Hippocampal formation (tissue), 2 donors: ENCODE measurements at regions not wholly inside any gene's neighbourhood (a gene's known extent, or its start where the extent isn't known, plus 50 kb on each side); places are given as distances from the start of the nearest gene placed in this dataset.

Experiments used
- DNase-seq, 2 donors: peaks; one replicate each; lab custom pipeline; 2025; lab: John Stamatoyannopoulos, UW

DNA sequence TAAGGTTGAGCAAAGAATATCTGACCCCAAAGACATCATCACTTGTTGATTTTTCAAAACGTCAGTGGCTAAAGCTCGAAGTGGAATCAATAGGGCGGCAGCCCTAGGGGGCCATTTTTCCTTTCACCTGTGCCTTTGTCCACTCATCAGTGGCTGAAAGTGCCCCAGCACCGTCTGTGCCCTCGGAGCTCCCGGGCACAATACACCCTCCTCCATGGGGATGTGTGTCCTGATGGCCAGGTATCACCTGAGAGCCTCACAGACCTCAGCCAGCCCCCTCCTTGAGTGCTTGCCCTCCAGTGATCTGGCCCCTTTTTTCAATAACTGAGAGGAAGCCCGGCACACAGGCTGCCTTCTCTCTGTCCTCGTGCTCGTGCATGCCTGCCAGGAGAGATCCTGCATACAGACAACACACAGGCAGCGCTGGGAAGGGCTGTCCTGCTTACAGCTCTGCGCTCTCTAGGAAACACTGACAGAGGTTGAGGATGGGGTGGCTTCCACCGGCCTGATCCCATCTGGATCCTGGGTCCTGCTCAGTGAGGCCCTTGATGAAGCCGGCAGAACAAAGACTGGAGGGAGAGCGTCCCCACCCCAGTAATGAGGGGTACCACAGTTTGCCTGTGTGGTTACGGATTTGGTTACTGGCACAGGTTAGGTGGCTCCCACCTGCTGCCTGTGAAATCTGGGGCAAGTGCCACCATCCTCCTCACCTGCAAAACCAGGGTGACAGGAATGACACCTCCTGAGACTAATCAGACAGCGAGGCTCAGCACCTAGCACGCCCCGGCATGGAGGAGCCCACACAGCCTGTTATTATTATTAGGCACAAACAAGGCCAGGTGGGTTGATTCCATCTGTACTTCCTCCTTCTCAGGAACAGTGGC lies 197.5 kb upstream of the RAB6C start:
- no peak for DNase-seq

- no peak for DNase-seq
These were observed 196.9 kb upstream of the RAB6C start for GRCh38 chr2:129782633-129782990.

DNA sequence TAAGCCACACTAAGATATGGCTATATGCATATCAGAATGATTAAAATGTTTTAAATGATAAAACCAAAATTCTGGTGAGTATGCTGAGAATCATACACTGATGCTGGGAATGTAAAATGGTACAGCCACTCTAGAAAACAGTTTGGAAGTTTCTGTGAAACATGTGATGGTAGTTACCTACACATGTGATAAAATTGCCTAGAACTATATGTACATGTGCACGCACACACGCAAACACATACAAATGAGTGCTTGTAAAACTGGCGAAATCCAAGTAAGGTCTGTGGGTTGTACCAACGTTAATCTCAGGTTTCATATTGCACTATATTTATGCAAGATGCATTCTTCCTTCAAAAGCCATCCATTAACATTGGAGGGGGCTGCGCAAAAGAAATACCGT lies 195.0 kb upstream of the RAB6C start:
- no peak for DNase-seq

DNA sequence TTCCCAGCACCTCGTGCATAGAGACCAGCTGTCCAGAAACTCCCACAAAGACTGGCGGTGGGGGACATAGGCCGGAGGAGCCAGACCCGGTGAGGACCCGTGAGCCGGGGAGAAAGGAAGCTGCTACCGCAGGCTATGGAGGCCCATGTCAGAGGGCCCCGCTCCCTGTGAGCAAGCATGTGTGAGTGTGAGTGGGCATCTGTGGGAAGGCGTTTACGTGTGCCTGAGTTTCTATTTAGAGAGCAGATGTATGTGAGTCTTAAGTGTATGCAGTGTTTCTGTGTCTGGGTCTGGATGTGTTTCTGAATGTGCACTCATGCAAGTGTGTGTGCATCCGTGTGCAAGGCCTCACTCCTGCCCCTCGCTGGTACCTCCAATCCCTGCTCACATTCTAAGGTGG lies 187.8 kb upstream of the RAB6C start:
- DNase-seq = no peak

- no peak for DNase-seq
These were observed 186.0 kb upstream of the RAB6C start for GRCh38 chr2:129793431-129793902.

DNA sequence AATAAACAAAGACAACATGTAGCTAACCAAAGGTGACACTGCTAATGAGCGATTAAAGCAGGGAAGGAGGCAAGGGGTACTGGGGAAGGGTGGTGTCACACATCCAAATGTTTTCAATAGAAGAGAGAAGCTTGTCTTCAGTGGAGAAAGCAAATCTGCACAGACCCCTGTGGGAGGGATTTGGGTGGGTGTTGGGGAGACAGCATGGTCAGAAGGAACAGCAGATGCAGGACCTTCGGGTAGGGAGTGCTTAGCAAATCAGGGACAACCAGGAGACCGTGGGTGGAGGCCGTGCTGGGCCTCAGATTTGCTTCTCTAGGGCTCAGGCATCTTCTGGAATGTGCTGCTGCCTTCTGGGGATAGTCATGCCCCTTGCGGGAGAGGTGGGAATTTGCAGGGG lies 185.3 kb upstream of the RAB6C start:
- no peak for DNase-seq

DNA sequence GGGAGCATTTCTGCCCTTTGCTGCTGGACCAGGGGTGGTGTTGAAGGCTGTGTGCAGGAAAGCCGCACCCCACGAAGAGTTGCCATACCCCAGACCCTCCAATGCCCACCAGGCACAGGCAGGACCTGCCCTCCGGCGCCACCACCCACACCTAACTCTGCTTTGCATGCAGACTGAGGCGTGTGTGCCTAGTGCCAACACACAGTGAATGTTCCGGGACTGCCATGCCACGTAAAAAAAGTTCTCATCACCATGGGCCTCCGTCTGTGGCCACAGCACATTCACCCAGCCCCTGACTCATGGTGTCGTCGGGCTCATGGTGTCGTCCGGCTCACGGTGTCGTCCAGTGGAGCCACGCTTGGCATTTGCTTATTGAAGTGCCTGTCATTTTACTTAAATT lies 184.9 kb upstream of the RAB6C start:
- no peak for DNase-seq

GRCh38 chr2:129796225-129796624 lies 183.2 kb upstream of the RAB6C start:
- DNase-seq = no peak

GRCh38 chr2:129796801-129797488 lies 182.5 kb upstream of the RAB6C start:
- no peak for DNase-seq

- no peak for DNase-seq
These were observed 181.8 kb upstream of the RAB6C start for GRCh38 chr2:129797489-129798300.

DNA sequence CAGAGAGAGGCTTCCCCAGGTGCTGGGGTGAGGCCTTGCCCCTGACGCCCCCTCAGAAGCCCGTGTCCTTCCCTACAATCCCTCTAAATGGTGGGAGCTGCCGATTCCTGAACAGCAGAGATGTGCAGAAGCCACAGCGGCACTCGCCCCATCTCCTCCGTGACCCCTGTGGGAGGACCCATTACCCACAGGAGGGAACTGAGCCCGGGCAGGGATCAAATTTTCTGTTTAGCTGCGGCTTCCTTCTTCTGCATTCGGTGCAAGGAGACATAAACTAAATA lies 181.2 kb upstream of the RAB6C start:
- no peak for DNase-seq

- DNase-seq = no peak
These were observed 180.8 kb upstream of the RAB6C start for GRCh38 chr2:129798626-129799025.

GRCh38 chr2:129799036-129799958 lies 180.2 kb upstream of the RAB6C start:
- no peak for DNase-seq

DNA sequence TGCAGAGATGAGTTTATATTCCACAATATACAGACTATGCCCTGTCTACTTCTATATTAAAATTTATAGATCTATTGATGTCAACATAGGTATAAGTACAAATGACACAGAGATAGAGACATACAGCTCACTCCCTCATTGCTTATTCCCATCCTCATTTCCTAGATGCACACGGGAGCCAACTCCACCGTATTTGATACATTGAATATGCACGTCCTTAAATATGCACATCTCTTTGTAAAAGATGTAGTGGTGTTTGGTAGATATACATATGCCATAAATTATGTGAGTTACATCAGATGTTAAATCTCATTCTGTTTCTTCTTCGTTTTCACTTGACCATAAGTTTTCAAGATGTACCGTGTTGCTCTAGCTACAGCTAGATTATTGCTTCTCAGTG lies 179.2 kb upstream of the RAB6C start:
- DNase-seq = no peak

- DNase-seq = no peak
These were observed 178.8 kb upstream of the RAB6C start for GRCh38 chr2:129800686-129801085.

- no peak for DNase-seq
These were observed 177.9 kb upstream of the RAB6C start for GRCh38 chr2:129801575-129801974.

DNA sequence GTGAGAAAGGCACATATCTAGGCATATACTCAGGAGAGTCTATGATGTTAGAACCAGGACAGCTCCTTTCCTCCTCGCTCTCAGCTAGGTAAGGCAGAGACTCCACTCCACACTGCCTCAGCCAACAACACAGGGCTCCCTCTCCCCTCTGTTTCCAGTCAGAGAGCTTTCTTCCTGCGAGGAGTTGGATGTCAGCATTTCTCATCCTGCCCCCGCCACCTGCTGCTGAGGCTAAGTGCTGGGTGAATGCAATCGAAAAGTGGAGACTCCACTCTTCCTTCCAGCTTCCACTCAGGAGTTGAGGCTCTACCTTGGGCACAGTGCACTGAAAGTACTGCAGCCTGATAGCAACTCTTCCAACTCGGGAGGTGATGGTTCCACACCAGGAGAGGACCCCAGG lies 177.2 kb upstream of the RAB6C start:
- DNase-seq = no peak

- no peak for DNase-seq
These were observed 176.4 kb upstream of the RAB6C start for GRCh38 chr2:129803032-129803431.

DNA sequence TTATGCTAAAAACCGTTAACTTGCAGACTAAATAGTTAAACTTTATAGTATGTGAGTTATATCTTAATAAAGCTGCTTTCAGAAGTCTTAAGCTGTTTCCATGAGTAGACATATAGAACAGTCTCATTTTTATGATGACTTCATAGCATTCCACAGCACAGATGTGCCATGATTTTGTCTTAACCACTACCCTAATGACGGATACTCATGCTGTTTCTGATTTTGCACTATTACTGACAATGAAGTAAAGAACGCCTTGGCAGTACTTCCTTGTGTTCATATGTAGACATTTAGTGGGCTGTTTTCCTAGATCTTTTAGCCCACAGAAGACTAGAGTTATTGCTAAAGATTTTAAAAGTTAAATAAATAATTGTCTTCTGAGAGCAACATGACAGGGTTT lies 175.6 kb upstream of the RAB6C start:
- no peak for DNase-seq

DNA sequence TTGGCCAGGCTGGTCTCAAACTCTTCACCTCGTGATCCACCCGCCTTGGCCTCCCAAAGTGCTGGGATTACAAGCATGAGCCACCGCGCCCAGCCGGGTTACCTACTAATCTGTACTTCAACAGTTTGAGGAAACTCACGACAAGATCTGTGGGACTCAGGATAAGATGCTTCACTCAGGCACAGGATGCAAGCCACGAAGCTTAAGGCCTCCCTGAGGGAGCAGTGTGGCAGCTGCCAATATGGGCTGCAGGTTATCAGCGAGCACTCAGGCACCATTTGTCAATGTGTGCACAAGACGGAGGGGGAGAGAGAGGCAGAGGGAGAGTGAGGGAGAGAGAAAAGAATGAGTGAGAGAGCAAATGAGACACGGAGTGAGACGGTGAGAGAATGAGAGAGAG lies 173.6 kb upstream of the RAB6C start:
- no peak for DNase-seq

- no peak for DNase-seq
These were observed 173.1 kb upstream of the RAB6C start for GRCh38 chr2:129806317-129806716.

- no peak for DNase-seq
These were observed 172.5 kb upstream of the RAB6C start for GRCh38 chr2:129806990-129807389.
